ENCODE measurements at regions not wholly inside any gene's neighbourhood (a gene's known extent, or its start where the extent isn't known, plus 50 kb on each side); places are given as distances from the start of the nearest gene placed in this dataset.

GRCh38 chr20:51098284-51098810 is 75.4 kb upstream of the KCNG1 start:
- peaks cover 40% of the 10 kb centered on the region for H3K27me3 Mint-ChIP-seq (ENCODE audit: low read depth)
- H3K9me3 Mint-ChIP-seq: no peaks in the 10 kb centered on the region
- no peaks in the 10 kb centered on the region for H3K36me3 Mint-ChIP-seq (ENCODE audit: low read depth)
- H3K27ac Mint-ChIP-seq: no peak overlapping the region
- H3K4me3 Mint-ChIP-seq: no peak overlapping the region
- H3K4me1 Mint-ChIP-seq: peaks cover 12% of the 10 kb centered on the region
- TF ChIP-seq, protein P1, sequence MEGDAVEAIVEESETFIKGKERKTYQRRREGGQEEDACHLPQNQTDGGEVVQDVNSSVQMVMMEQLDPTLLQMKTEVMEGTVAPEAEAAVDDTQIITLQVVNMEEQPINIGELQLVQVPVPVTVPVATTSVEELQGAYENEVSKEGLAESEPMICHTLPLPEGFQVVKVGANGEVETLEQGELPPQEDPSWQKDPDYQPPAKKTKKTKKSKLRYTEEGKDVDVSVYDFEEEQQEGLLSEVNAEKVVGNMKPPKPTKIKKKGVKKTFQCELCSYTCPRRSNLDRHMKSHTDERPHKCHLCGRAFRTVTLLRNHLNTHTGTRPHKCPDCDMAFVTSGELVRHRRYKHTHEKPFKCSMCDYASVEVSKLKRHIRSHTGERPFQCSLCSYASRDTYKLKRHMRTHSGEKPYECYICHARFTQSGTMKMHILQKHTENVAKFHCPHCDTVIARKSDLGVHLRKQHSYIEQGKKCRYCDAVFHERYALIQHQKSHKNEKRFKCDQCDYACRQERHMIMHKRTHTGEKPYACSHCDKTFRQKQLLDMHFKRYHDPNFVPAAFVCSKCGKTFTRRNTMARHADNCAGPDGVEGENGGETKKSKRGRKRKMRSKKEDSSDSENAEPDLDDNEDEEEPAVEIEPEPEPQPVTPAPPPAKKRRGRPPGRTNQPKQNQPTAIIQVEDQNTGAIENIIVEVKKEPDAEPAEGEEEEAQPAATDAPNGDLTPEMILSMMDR (IDR thresholded peaks at IDR 0.05; ENCODE audit: unreplicated experiment in 3 of 3): no peak

- no peak overlapping the region for H3K4me3 Mint-ChIP-seq
- no peak overlapping the region for H3K27ac Mint-ChIP-seq
- peaks cover 12% of the 10 kb centered on the region for H3K4me1 Mint-ChIP-seq
- TF ChIP-seq, protein P1 (IDR thresholded peaks at IDR 0.05; ENCODE audit: unreplicated experiment in 3 of 3): no peak
- no peaks in the 10 kb centered on the region for H3K9me3 Mint-ChIP-seq
- H3K36me3 Mint-ChIP-seq (ENCODE audit: low read depth): no peaks in the 10 kb centered on the region
- H3K27me3 Mint-ChIP-seq (ENCODE audit: low read depth): peaks cover 43% of the 10 kb centered on the region
Measured at GRCh38 chr20:51097351-51098120, 74.6 kb upstream of the KCNG1 start.

GRCh38 chr20:51096582-51097267 is 73.8 kb upstream of the KCNG1 start:
- H3K9me3 Mint-ChIP-seq: no peaks in the 10 kb centered on the region

DNA sequence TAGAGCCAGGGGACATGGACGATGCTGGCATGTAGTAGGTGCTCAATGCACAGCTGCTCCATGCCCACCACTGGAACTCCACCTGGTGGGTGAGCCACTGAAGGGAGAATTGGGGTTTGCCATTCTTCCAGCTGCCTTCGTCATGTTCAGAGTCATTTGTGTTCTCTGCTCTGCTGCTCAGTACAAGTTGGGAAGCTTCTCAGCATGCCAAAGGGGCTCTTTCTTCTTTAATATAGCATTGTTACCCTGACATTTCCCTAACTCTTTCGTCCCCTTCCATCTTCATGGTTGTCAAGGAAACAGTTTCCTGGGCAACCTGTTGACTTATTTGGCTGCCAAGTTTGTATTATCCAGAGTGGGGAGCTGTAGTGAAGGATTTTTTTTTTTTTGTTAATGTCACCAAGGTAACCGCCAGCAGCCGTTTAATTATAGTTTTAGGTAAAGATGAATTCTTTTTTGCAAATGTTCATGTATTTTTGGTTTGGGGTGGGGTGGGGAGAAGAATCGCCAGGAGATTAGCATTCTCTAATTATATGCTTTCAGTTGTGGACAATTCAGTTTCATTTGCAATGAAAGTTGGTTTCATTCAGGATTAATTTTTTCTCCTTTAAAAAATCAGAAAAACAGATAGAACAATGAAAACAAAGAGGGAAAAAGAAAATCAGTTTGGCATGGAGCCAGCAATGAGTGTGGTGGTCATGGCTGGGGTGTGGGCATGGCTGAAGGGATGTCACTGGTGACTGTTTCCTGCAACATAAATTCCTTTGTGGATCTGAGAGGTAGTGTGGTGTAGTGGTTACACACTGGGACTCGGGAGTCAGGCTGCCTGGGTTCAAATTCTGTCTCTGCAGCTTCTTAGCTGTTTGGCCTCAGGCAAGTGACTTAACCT is 73.0 kb upstream of the KCNG1 start:
- H3K9me3 Mint-ChIP-seq: no peaks in the 10 kb centered on the region
- H3K4me1 Mint-ChIP-seq: peaks cover 18% of the 10 kb centered on the region
- H3K27ac Mint-ChIP-seq: peak overlapping the region in 1 of 3 experiments; percentile 19
- no peaks in the 10 kb centered on the region for H3K36me3 Mint-ChIP-seq (ENCODE audit: low read depth)
- H3K27me3 Mint-ChIP-seq (ENCODE audit: low read depth): peaks cover 58% of the 10 kb centered on the region
- TF ChIP-seq, protein P1 (IDR thresholded peaks at IDR 0.05; ENCODE audit: unreplicated experiment in 3 of 3): no peak
- no peak overlapping the region for H3K4me3 Mint-ChIP-seq

More at GRCh38 chr20:51096582-51097267, 73.8 kb upstream of the KCNG1 start:
- Mint-ChIP-seq H3K27ac (no peak overlapping the region), H3K36me3 (ENCODE audit: low read depth) (no peaks in the 10 kb centered on the region), H3K27me3 (ENCODE audit: low read depth) (peaks cover 50% of the 10 kb centered on the region), H3K4me1 (peaks cover 16% of the 10 kb centered on the region), H3K4me3 (no peak overlapping the region)
- TF ChIP-seq, protein P1 (IDR thresholded peaks at IDR 0.05; ENCODE audit: unreplicated experiment in 3 of 3): no peak

- Mint-ChIP-seq H3K9me3 (no peaks in the 10 kb centered on the region), H3K27me3 (ENCODE audit: low read depth) (peaks cover 67% of the 10 kb centered on the region), H3K36me3 (ENCODE audit: low read depth) (no peaks in the 10 kb centered on the region), H3K4me3 (no peak overlapping the region), H3K27ac (no peak overlapping the region), H3K4me1 (peaks cover 18% of the 10 kb centered on the region)
- TF ChIP-seq, protein P1 (IDR thresholded peaks at IDR 0.05; ENCODE audit: unreplicated experiment in 3 of 3): no peak
Measured at GRCh38 chr20:51094221-51094620, 71.3 kb upstream of the KCNG1 start.

Measured in nephron (organoid).